Vagina (tissue), 2 donors: ENCODE measurements at regions not wholly inside any gene's neighbourhood (a gene's known extent, or its start where the extent isn't known, plus 50 kb on each side); places are given as distances from the start of the nearest gene placed in this dataset.

Experiments
- CTCF ChIP-seq, 3 experiments: fragments of 450-650 bp in 2 of 3; fragments of 200-600 bp in 1 of 3; sonication (generic) in 1 of 3; IDR thresholded peaks; one replicate each; pipeline ENCODE4 v1.5.1; 2017 to 2019; ENCODE audit warnings: antibody characterized with exemption in 3 of 3, mild to moderate bottlenecking in 2 of 3, moderate library complexity in 2 of 3
- POLR2A ChIP-seq, 2 donors: fragments of 450-650 bp; IDR thresholded peaks; one replicate each; pipeline ENCODE4 v1.6.1; 2017; ENCODE audit warnings: antibody characterized with exemption in 2 of 2, mild to moderate bottlenecking in 2 of 2, moderate library complexity in 2 of 2
- POLR2AphosphoS5 ChIP-seq, 2 donors: sonication (generic); formaldehyde crosslinking; IDR thresholded peaks; one replicate each; pipeline ENCODE4 v1.9.0; 2017; ENCODE audit warnings: antibody characterized with exemption in 2 of 2, mild to moderate bottlenecking in 2 of 2, low read depth in 1 of 2; ENCODE audit not compliant: insufficient read depth in 1 of 2

GRCh38 chr22:48167238-48167637, 1404.8 kb downstream of the TBC1D22A start:
- TF ChIP-seq CTCF (IDR thresholded peaks at IDR 0.05) (no peak), POLR2A (IDR thresholded peaks at IDR 0.05) (no peak), POLR2AphosphoS5 (IDR thresholded peaks at IDR 0.05; ENCODE audit: insufficient read depth in 1 of 2, low read depth in 1 of 2) (no peak)
